HepG2 (cell line): ENCODE measurements at regions not wholly inside any gene's neighbourhood (a gene's known extent, or its start where the extent isn't known, plus 50 kb on each side); places are given as distances from the start of the nearest gene placed in this dataset.

Experiments used
- HNF1A ChIP-seq, 2 experiments: sonication (generic) in 1 of 2; formaldehyde crosslinking in 1 of 2; IDR thresholded peaks; 2 replicates each; pipeline versions ENCODE4 v1.4.0 to v1.6.1; 2016 to 2020; ENCODE audit warnings: borderline replicate concordance in 1 of 2, low read depth in 1 of 2, mild to moderate bottlenecking in 1 of 2, missing genetic modification reagents in 1 of 2
- ZHX2 ChIP-seq, 2 experiments: sonication (generic) in 1 of 2; formaldehyde crosslinking in 1 of 2; IDR thresholded peaks; 2 replicates each; pipeline versions ENCODE4 v1.6.1 to v1.9.0; 2014 to 2022; ENCODE audit warnings: antibody characterized with exemption in 1 of 2, borderline replicate concordance in 1 of 2, inconsistent platforms in 1 of 2, low read depth in 1 of 2, missing genetic modification reagents in 1 of 2
- ZNF430 ChIP-seq: sonication (generic); formaldehyde crosslinking; IDR thresholded peaks from 2 replicates; pipeline ENCODE4 v1.9.0; 2021; ENCODE audit warnings: mild to moderate bottlenecking, missing genetic modification reagents
- ZNF841 ChIP-seq: sonication (generic); formaldehyde crosslinking; IDR thresholded peaks from 2 replicates; pipeline ENCODE4 v1.8.1; 2023; ENCODE audit warnings: missing genetic modification reagents, borderline replicate concordance
- ZSCAN31 ChIP-seq: sonication (generic); formaldehyde crosslinking; IDR thresholded peaks from 2 replicates; pipeline ENCODE4 v1.5.0; 2020; ENCODE audit warnings: low read depth, mild to moderate bottlenecking, missing genetic modification reagents

GRCh38 chr1:189205863-189206262 lies 1271.8 kb downstream of the BRINP3 start (continued):
- no peak for TF ChIP-seq ZHX2 (IDR thresholded peaks at IDR 0.05; ENCODE audit: low read depth)
- no peak for TF ChIP-seq ZHX2 (CRISPR knock-in tag; IDR thresholded peaks at IDR 0.05; ENCODE audit: borderline replicate concordance)
- no peak for TF ChIP-seq ZNF430 (CRISPR knock-in tag)
- no peak for TF ChIP-seq HNF1A (IDR thresholded peaks at IDR 0.05; ENCODE audit: low read depth)
- TF ChIP-seq HNF1A (CRISPR knock-in tag; IDR thresholded peaks at IDR 0.05; ENCODE audit: borderline replicate concordance): no peak
- no peak for TF ChIP-seq ZSCAN31
- TF ChIP-seq ZNF841 (CRISPR knock-in tag): no peak
- TF ChIP-seq, all 625 proteins: peak for 0
